Muscle of leg (tissue), 3 donors: ENCODE measurements at regions not wholly inside any gene's neighbourhood (a gene's known extent, or its start where the extent isn't known, plus 50 kb on each side); places are given as distances from the start of the nearest gene placed in this dataset.

ENCODE experiments used
- DNase-seq: peaks from one replicate; pipeline ENCODE4 v3.0.0; 2013
- H3K27ac ChIP-seq: one replicate; pipeline ENCODE4 v1.5.1; 2013; ENCODE audit warnings: mild to moderate bottlenecking, low read length, control low read depth
- H3K27me3 ChIP-seq: one replicate; pipeline ENCODE4 v1.6.1; 2013; ENCODE audit warnings: low read length; ENCODE audit not compliant: control insufficient read depth, insufficient read depth
- H3K36me3 ChIP-seq: one replicate; pipeline ENCODE4 v1.6.1; 2013; ENCODE audit warnings: low read length; ENCODE audit not compliant: control insufficient read depth, insufficient read depth
- H3K4me1 ChIP-seq: one replicate; pipeline ENCODE4 v1.6.1; 2013; ENCODE audit warnings: low read length; ENCODE audit not compliant: control insufficient read depth, insufficient read depth
- H3K4me3 ChIP-seq: one replicate; pipeline ENCODE4 v1.5.1; 2013; ENCODE audit warnings: low read length, control low read depth
- H3K9me3 ChIP-seq: replicated peaks from 2 replicates; pipeline ENCODE4 v1.6.1; 2013; ENCODE audit warnings: low read depth, low read length; ENCODE audit not compliant: control insufficient read depth
- WGBS: methylation state at CpG from one replicate; pipeline ENCODE4 v1.1.5; 2013; ENCODE audit warnings: missing lambda C conversion rate; ENCODE audit not compliant: insufficient coverage; 5-methylcytosine and 5-hydroxymethylcytosine counted together

- WGBS, result no CpG with 5 or more reads among the region's 3 CpGs
- no peak overlapping the region for H3K4me3 ChIP-seq
Observed at GRCh38 chr2:35714883-35715282, 640.7 kb upstream of the CRIM1 start.

GRCh38 chr2:35708411-35708923 lies 647.1 kb upstream of the CRIM1 start:
- Histone ChIP-seq H3K4me3 (no peak overlapping the region), H3K27ac (no peak overlapping the region), H3K27me3 (no peaks in the 10 kb centered on the region), H3K36me3 (no peaks in the 10 kb centered on the region), H3K9me3 (no peaks in the 10 kb centered on the region), H3K4me1 (no peaks in the 10 kb centered on the region)
- WGBS, result no CpG with 5 or more reads among the region's 2 CpGs
- DNase-seq, result no peak

More at GRCh38 chr2:35714883-35715282, 640.7 kb upstream of the CRIM1 start:
- Histone ChIP-seq H3K27me3 (no peaks in the 10 kb centered on the region), H3K36me3 (no peaks in the 10 kb centered on the region), H3K9me3 (no peaks in the 10 kb centered on the region), H3K4me1 (no peaks in the 10 kb centered on the region), H3K27ac (no peak overlapping the region)
- DNase-seq, result no peak

- no peak overlapping the region for H3K27ac ChIP-seq
- DNase-seq, result no peak
- no CpG with 5 or more reads among the region's 4 CpGs for WGBS
- H3K4me3 ChIP-seq, result no peak overlapping the region
- H3K4me1 ChIP-seq, result no peaks in the 10 kb centered on the region
- no peaks in the 10 kb centered on the region for H3K36me3 ChIP-seq
- no peaks in the 10 kb centered on the region for H3K27me3 ChIP-seq
- no peaks in the 10 kb centered on the region for H3K9me3 ChIP-seq
Observed at GRCh38 chr2:35688309-35688708, 667.3 kb upstream of the CRIM1 start.

DNA sequence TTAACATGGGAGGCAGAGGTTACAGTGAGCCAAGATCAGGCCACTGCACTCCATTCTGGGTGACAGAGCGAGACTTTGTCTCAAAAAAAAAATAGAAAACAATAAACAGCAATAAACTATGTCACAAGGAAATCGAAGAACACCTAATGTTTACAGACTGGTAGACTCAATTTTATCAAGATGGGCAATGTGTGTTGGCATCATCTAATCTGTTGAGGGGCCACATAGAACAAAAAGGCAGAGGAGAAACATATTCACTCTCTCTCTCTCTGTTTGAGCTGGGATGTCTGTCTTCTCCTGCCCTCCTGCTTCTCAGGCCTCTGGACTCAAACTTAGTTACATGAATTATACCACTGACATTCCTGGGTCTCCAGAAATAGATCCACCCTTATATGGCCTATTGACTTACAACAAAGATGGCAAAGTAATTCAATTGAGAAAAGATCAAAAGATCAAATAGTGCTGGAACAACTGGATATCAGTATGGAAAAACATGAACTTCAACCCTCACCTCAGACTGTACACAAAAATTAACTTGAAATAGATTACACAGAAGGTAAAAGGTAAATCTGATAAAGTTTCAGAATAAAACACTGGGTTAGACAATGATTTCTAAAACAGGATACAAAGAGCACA lies 703.8 kb upstream of the CRIM1 start:
- no peaks in the 10 kb centered on the region for H3K27me3 ChIP-seq
- WGBS, result no CpG with 5 or more reads among the region's 2 CpGs
- no peak overlapping the region for H3K4me3 ChIP-seq
- H3K27ac ChIP-seq, result no peak overlapping the region
- no peaks in the 10 kb centered on the region for H3K9me3 ChIP-seq
- no peaks in the 10 kb centered on the region for H3K4me1 ChIP-seq
- H3K36me3 ChIP-seq, result no peaks in the 10 kb centered on the region
- DNase-seq, result no peak

GRCh38 chr2:35614640-35615039 lies 740.9 kb upstream of the CRIM1 start:
- Histone ChIP-seq H3K27ac (no peak overlapping the region), H3K9me3 (no peaks in the 10 kb centered on the region), H3K4me3 (no peak overlapping the region), H3K4me1 (no peaks in the 10 kb centered on the region), H3K27me3 (no peaks in the 10 kb centered on the region), H3K36me3 (no peaks in the 10 kb centered on the region)
- no peak for DNase-seq
- WGBS, result no CpG with 5 or more reads among the region's 2 CpGs

DNA sequence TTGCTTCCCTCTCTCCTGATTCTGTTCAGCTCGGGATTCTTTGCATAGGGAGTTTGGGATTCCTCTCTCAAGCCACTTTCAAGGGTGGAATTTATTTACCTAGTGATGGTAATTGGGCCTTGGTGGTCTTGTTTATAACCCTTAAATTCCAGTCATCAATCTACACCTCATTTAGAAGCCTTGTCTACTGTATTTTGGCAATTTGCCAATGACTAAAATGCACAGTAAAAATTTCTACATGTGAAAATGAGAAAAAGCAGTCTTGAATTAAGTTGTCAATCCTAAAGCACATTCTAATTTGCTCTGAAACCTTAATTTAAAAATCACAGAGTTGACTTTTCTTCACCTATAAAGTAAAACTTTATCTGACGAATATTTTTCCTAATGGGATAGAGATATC lies 749.2 kb upstream of the CRIM1 start:
- DNase-seq, result no peak
- no peaks in the 10 kb centered on the region for H3K4me1 ChIP-seq
- H3K36me3 ChIP-seq, result no peaks in the 10 kb centered on the region
- H3K27me3 ChIP-seq, result no peaks in the 10 kb centered on the region
- no peaks in the 10 kb centered on the region for H3K9me3 ChIP-seq
- H3K27ac ChIP-seq, result no peak overlapping the region
- no CpG with 5 or more reads among the region's 2 CpGs for WGBS
- no peak overlapping the region for H3K4me3 ChIP-seq

GRCh38 chr2:35598310-35598709 lies 757.3 kb upstream of the CRIM1 start:
- Histone ChIP-seq H3K27me3 (no peaks in the 10 kb centered on the region), H3K9me3 (peaks cover 19% of the 10 kb centered on the region), H3K4me1 (no peaks in the 10 kb centered on the region), H3K4me3 (no peak overlapping the region), H3K27ac (no peak overlapping the region), H3K36me3 (no peaks in the 10 kb centered on the region)
- DNase-seq, result no peak
- WGBS, result 55% methylated on average over 1 of the region's 1 CpG

DNA sequence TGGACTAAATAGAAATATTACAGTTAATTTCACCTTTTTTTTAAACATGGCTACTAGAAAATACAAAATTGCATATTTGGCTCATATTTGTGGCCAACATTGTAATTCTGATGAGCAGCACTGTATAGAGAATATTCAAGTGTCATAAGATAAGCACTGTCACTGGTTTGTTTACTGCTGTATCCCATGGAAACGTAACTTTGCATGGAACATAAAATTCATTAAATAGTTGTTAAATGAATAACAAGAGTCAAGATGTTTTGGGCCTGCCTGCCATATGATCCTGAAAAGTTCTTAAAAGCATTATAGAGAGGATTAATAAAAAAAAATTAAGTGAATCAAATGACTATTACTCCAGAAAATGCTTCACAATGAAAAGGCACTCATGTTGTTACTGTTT lies 763.7 kb upstream of the CRIM1 start:
- peak; percentile 1 for DNase-seq
- H3K36me3 ChIP-seq, result no peaks in the 10 kb centered on the region
- H3K9me3 ChIP-seq, result peaks cover 5% of the 10 kb centered on the region
- no peaks in the 10 kb centered on the region for H3K4me1 ChIP-seq
- H3K27ac ChIP-seq, result no peak overlapping the region
- no peaks in the 10 kb centered on the region for H3K27me3 ChIP-seq
- H3K4me3 ChIP-seq, result no peak overlapping the region
- WGBS, result no CpG with 5 or more reads among the region's 1 CpG

DNA sequence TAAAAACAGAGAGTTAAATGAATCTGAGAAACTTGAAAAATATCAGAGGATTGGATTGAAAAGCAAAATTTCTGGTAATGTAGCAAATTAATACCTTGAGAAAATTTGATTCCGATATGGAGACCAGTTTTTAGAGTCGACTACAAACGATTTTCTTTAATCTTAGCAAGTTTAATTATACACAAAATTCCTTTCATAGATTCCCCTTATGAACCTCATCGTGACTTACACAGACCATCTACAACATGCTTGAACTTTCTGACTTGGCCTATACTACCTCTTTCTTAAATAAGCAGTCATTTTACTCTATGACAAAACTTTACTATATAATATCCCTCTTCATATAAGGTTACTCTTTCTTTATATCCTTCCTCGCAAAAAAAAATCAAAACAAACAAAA lies 769.6 kb upstream of the CRIM1 start:
- no peaks in the 10 kb centered on the region for H3K4me1 ChIP-seq
- H3K9me3 ChIP-seq, result peaks cover 8% of the 10 kb centered on the region
- H3K36me3 ChIP-seq, result no peaks in the 10 kb centered on the region
- no peak overlapping the region for H3K27ac ChIP-seq
- DNase-seq, result no peak
- 100% methylated on average over 1 of the region's 5 CpGs for WGBS
- no peak overlapping the region for H3K4me3 ChIP-seq
- no peaks in the 10 kb centered on the region for H3K27me3 ChIP-seq

GRCh38 chr2:35582637-35583036 lies 772.9 kb upstream of the CRIM1 start:
- H3K9me3 ChIP-seq, result peaks cover 8% of the 10 kb centered on the region
- H3K27ac ChIP-seq, result no peak overlapping the region
- no peaks in the 10 kb centered on the region for H3K36me3 ChIP-seq
- H3K27me3 ChIP-seq, result no peaks in the 10 kb centered on the region
- H3K4me1 ChIP-seq, result no peaks in the 10 kb centered on the region
- H3K4me3 ChIP-seq, result no peak overlapping the region
- no peak for DNase-seq
- 100% methylated on average over 1 of the region's 4 CpGs for WGBS

GRCh38 chr2:35580956-35581355 lies 774.6 kb upstream of the CRIM1 start:
- Histone ChIP-seq H3K4me3 (no peak overlapping the region), H3K9me3 (peaks cover 6% of the 10 kb centered on the region), H3K27ac (no peak overlapping the region), H3K4me1 (no peaks in the 10 kb centered on the region), H3K36me3 (no peaks in the 10 kb centered on the region), H3K27me3 (no peaks in the 10 kb centered on the region)
- 69% methylated on average over 2 of the region's 2 CpGs for WGBS
- DNase-seq, result no peak
